Lung microvascular endothelial cell (primary cell): ENCODE measurements at regions not wholly inside any gene's neighbourhood (a gene's known extent, or its start where the extent isn't known, plus 50 kb on each side); places are given as distances from the start of the nearest gene placed in this dataset.

Experiments
- DNase-seq, 2 donors: peaks; one replicate each; pipeline versions ENCODE4 v3.0.0 to v3.0.0-alpha.2; 2010; ENCODE audit warnings: low read depth in 2 of 2

DNA sequence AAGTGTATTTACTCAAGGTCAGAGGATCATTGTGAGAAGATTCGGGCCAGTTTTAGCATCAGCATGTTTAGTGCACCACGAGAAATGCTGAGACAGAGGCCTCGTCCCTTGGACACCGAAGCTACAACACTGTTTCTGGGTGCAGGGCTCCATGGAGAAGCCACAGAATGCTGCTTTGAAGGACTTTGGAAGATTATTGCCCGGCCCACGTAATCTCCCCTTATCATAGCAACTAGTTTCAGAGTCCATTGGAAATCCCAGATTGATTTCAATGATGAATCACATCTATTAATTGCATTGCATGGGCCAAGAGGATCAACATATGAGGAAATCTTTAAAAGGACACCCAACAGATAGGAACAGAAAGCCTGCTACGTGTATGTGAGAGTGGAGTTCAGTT lies 156.0 kb downstream of the MAF start:
- no peak for DNase-seq

DNA sequence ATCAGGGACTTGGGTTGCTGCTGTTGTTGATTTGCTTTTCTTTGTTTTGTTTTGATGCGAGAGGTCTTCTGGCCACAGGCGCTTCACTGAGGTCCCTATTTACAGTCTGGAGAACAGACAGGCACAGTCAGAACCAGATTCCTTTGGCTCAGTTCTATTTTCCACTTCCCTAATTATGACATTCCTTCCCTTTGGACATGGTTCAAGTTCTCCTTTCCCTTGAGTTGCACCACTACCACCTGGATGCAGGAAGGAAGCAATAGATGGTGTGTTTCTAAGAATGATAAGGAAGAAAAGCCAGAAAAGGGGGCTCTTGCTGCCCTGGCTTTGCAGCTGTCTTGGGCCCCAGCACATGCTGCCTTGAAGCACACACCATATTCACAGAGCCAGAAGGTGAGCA lies 160.6 kb downstream of the MAF start:
- DNase-seq: no peak

DNA sequence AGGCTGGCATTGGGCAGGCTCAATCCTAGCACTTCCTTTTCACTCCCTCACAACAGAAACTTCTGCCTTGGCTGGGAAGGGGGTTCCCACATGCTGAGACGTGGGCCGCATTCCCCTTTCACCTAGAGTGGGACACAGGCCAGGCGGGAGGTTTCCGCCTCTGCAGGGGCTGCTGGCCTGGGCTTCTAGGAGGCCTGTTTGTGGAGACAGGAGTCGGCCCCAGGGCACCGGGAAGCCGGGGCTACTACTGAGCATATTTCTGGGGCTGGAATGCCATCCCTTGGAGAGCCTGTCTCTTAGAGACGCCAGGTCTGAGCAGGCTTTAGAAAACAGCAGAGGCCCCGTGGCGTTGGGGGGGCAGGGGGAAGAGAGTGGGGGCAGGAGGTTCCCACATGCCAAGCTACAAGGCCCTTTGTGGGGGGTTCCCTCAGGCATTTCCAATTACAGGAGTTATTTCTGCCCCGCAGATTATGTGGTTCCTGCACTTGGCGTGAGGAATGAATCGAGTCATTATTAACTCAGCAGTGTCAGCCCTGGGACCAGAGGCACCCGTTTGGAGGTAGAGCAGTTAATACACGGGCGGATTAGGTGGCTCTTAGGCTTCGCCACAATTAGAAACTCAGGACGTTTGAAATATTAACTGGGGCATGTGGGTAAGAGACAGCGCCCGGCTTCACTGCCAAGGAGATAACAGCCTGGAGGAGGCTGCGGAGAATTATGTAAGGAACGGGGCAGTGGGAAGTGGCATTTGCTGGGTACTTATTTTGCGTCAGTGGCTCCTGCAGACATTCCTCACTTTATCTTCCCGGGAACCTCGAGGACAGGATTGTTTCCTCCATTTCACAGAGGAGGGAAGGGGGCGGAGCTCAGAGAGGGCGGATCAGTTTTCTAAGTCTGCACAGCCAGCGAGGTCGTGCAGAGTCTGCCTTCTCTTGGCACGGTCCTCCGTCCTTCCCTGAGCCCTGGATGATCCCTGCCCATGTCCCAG lies 162.5 kb downstream of the MAF start:
- no peak for DNase-seq

DNA sequence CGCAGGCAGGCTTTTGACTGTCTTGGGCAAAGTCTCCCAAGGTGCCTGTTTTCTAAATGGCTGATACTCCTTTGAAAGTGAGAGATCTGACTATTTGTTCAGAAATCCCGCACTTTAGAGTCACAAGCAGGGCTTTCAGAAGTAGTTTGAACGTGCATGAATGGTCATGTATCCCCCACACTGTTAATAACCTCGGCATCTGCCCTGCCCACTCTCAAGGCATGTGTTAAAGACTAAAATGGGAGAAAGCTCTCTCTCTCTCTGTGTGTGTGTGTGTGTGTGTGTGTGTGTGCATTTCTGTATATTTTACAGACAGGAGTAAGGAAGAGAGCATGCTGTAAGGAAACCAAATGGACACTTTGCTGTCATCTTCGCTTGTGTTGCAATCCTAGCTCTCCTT lies 163.7 kb downstream of the MAF start:
- DNase-seq: no peak

DNA sequence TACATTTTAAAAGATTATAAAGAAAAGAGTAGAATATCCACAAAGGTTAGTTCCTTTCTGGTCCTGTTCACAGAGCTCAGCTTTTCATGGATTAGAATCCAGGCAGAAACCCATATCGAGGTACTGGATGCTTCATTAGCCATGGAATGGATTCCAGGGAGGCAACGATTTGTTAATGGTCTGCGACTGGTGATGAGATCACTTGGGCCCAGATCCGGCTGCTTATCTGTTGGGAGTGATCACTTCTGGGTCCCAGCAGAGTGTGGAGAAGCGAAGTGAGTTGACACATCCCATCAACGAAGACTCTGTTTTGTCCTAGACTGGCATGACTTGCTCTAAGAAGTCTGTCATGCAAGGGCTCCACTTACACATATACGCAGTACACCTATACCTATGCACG lies 165.8 kb downstream of the MAF start:
- DNase-seq: no peak

DNA sequence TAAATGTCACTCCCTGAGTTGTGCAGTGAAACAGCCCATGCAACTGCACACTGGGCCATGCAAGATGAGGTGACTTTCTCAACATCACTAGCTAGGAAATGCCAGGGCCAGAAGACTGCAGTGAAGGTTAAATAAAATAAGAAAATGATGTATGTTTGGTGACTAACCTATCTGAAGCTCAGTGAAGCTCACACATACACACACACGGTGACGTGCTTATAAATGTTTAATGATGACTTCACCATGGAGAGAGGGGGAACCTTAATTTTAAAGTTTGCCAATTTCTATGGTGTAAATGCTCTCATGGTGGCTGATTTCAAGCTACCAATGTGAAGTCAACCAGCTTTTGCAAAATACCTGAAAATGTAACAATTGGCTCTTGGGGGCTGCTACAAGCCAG lies 166.4 kb downstream of the MAF start:
- no peak for DNase-seq

DNA sequence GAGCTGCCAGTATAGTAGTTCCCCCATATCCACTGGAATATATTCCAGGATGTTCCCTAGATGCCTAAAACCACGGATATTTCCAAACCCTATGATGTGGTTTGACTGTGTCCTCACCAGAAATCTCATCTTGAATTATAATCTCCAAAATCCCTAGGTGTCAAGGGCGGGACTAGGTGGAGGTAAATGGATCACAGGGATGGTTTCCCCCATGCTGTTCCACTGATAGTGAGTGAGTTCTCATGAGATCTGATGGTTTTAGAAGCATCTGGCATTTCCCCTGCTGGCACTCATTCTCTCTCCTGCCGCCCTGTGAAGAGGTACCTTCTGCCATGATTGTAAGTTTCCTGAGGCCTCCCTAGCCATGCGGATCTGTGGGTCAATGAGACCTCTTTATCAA lies 168.6 kb downstream of the MAF start:
- DNase-seq: no peak

DNA sequence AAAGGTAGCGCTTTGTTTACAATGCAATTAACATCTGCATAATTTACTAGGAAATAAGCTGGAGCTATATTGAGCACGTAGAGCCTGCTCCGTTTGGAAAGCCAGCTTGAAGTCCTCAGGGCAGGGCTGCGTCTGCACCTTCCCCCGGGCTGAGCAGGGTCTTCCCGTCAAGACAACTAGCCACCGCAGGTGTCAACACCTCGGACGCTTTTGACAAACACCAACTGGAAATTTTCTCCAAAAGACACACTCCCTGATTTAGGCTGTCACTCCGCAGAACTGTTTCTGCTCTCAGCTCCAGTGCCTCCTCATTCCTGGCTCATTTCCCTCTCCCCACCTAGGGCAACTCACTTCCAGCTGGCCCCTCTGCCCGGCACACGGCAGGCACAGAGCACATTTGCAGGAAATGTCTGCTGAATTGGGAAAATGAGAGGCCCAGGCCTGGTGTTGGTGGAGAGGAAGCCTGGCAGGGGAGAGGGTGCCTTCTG lies 170.3 kb downstream of the MAF start:
- DNase-seq: no peak

DNA sequence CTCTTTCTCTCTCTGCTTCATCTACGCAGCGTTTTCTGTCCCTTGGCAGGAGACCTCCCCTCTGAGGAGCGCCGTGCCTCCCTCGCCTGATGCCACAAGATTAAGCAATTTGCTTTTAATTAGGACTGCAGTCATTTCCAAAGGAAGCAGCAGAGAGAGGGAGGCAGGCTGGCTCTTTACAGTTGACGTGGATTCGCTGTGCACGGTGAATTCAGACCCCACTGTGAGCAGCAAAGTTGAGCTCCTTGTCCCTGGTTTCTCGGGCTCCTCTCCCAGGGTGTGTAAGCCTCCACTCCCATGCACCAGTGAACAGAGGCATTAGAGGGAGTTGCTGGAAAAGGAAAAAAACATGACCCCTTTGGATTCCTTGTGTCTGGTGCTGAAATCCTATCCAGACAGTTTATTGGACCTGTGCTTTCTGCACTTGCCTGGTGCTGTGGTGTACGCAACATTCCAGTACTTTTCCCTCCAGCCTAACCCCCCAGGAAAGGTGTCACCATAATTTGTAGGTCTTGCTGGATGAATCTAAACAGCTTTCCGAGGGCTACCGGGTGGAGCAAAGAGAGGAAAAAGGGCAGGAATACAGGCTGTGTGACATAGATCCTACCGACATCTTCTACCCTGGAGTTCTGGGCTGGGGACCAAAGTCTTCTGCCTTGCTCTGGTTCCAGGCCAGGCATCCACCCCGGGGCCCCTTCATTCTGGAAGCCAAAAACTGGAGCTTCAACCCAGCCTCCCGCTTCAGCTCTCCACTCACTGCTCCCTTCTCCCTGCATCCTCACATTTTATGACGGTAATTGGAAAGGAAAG lies 171.0 kb downstream of the MAF start:
- DNase-seq: no peak

DNA sequence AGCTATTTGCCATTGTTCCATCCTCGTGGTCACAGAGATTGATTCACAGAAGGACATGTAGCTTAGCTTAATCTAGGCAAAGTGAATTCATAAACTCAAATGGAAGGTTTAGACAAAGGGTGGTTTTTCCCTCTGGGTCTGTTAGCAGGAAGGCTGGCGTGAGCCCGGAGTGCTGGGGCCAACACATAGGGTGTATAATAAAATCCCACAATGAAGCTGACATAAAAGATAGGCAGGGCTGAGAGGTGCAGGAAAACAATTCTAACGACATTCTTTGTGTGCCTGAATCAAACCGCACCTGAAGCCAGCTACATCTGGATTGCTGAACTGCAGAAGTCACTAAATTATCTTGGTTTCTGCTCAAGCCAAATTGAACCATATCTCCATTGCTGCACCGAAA lies 173.9 kb downstream of the MAF start:
- no peak for DNase-seq

DNA sequence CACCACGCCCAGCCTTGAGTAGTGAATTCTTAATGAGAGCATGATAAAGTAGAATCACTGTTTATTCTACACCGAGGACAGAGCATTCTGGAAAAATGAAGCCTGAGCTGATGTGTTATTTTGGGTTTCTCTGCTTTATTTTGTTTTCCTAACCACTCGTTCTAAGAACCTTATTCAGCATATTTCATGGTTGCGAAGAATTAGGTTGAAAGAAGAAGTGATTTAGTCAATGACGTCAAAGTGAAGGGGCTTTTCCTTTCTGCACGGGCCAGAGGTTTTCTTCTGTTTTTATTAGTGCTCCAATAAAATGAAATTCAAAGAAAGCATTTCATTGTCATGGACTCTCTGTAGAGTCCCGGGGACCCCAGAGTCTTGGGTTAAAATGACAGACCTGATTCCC lies 178.5 kb downstream of the MAF start:
- DNase-seq: no peak

DNA sequence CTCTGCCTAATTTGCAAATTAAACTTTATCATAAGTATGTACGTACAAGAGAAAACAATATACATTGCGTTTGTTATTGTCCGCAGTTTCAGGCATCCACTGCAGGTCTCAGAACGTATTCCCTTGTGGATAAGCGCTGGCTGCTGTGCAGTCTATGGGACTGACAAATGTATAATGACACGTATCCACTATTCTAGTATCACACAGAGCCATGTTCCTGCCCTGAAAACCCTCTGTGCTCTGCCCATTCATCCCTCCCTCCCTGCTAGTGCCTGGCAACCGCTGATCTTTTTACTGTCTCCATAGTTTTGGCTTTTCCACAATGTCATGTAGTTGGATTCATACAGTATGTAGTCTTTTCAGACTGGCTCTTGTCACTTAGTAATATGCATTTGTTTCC lies 179.4 kb downstream of the MAF start:
- no peak for DNase-seq

DNA sequence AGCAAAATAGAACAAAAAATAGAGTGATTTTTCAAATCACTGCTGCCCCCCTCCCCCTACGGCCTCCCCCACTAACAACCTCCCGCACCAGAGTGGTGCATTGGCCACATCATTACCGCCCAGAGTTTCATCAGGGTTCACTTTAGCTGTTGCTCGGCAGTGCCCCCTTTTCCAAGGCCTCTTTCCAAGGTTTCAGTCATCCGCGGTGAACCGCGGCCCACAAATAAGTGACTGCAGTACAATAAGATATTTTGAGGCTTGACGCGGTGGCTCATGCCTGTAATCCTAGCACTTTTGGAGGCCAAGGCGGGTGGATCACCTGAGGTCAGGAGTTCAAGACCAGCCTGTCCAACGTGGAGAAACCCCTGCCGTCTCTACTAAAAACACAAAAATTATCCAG lies 180.0 kb downstream of the MAF start:
- no peak for DNase-seq

DNA sequence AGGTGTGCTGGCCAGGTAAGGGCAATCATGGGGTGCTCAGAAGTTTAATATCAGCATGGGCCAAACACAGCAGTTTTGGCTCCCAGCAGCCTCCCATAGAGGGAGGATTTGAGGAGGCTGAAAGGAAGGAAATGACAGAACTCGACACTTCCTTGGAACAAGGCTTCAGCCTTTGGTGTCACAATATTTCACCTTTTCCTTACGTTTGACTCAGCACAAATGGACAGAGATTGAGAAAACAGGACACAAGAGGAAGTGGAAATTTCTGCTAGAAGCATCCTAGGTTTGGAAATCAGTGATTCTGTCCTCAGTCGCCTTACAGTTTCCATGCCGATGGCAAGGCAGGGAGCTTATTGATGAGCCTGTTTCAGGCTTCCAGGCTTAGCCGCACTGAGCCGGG lies 181.4 kb downstream of the MAF start:
- no peak for DNase-seq

DNA sequence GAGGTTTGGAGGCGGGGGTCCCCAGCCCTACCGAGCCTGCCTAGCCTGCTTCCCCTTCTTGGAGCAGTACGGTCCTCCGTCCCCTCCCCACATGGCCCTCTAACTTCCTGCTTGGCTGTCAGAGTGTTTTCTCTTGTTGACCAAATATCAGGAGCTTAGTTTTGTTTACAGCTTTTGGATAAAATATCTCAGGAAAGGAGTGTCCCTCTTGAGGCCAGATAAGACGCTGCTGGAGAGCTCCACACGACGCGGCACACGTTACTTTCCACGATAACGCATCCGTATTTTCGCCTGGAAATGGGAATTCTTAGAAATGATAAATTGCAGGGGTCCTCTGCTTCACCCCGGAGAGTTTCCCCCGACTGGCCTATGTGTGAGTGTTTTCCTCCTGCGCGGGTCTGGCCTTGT lies 182.9 kb downstream of the MAF start:
- no peak for DNase-seq

DNA sequence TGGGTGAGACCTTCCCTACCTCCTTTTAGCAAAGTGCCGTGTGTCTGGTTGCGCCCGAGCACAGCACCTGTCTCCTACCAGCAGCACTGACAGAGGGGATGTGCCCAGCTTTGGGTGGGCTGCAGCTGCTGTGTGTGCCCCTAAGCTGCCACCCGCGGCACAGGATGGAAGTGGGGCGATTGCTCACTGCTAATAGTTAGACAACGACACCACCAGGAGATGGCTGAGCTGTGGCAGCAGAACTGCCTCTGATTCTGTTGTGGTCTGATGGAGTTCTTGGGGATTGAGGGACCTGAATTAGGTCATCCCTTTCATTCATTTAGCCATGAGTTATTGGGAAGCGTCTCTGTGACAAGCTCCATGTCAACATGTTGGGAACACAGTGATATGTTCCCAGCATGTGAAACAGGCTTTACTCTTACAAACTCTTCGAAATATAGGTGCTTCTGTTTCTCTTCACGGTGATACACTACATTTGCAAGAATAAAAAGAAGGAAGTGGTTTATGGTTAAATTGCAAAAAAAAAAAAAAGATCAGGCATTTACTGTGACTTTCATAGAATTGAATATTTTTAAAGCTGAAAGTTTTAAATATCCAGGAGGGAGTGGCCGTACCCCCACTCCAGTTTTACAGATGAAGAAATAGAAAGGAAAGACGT lies 184.4 kb downstream of the MAF start:
- DNase-seq: no peak

DNA sequence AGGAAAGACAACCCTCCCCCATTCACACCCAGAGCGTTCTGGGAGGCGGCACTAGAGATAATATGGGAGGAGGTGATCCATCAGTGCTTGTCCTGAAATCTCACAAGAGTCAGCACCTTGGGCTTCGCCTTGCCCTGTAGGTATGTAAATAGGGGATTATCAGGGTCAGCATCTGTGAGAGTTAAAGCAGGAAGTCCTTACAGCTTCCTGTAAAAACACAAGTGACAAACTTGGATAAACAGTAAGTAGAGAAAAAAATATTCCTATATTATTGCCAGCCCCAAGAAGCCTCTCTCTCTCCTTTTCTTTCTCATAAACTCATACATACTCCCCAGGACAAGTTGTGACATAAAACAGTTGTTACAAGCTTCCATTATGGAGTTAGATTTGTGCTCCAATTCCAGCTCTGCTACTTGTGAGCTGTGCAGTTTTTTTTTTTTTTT lies 187.7 kb downstream of the MAF start:
- no peak for DNase-seq

DNA sequence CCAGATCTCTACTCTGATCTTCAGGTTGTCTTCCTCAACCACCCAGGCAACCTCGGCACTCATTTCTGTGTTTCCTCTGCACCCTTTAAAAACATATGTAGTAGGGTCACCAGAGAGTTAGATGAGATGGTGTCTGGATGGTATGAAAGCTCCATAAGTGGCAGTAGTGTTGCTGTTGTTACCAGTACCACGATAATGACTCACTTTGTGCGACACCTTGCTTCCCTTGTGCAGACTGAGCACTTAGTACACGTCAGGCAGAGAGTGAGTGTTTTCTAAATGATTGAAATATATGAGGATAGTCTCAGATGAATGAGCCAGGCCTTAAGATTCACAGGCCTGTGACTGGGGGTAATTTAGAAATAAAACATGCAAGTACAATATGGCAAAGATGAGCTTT lies 188.7 kb downstream of the MAF start:
- no peak for DNase-seq

DNA sequence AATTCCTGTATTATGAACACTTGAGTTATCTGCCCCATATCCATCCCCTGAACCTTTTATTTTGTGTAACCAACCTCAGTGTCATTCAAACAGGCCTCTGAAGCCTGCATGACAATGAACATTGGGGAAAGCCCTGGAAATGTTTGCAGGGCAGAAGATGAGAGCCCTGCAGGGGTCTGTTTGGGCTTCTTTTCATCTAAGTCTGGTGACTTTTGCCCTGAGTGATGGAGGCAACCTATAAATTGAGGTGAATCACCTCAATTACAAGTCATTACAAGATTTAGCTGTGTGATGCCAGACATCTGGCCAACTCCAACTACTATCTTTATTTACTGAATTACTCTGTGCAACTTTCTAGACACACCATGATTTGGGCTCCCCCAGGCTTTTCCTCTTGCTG lies 189.2 kb downstream of the MAF start:
- no peak for DNase-seq

DNA sequence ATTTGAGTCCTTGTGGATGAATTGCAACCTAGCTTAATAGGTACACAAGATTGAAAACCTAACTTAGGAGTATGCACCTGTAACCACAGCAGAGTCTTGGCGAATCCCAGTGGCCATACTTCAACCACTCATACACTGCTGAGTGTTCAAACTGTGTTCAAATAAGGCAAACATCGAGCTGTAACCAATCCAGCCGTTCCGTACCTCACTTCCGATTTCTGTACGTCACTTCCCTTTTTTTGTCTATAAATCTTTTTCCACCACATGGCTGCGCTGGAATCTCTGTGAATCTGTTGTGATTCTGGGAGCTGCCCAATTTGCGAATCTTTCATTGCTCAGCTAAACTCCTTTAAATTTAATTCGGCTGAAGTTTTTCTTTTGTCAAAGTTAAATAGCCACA lies 190.6 kb downstream of the MAF start:
- no peak for DNase-seq

DNA sequence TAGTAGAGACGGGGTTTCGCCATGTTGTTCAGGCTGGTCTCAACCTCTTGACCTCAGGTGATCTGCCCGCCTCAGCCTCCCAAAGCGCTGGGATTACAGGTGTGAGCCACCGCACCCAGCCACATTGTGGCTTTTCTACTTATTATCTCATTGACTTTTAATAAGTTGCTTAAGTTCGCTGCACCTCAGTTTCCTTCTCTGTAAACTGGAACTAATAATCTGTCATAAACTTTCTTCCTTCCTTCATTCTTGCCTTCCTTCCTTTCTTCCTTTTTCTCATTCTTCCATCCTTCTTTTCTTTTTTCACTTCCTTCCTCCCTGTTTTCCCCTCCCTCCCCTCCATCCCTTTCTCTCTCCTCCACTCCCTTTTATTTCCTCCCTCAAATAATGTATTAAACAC lies 192.2 kb downstream of the MAF start:
- no peak for DNase-seq
